HL-60 (cell line): ENCODE measurements at regions not wholly inside any gene's neighbourhood (a gene's known extent, or its start where the extent isn't known, plus 50 kb on each side); places are given as distances from the start of the nearest gene placed in this dataset.

Experiments used
- POLR2AphosphoS5 ChIP-seq: IDR thresholded peaks from 2 replicates; pipeline ENCODE4 v1.6.1; 2012; ENCODE audit warnings: low read depth
- REST ChIP-seq: IDR thresholded peaks from 2 replicates; pipeline ENCODE4 v1.6.1; 2012; ENCODE audit warnings: low read depth; ENCODE audit not compliant: insufficient replicate concordance
- SPI1 ChIP-seq: IDR thresholded peaks from 2 replicates; pipeline ENCODE4 v1.6.1; 2012; ENCODE audit warnings: low read depth, mild to moderate bottlenecking, borderline replicate concordance
- TF ChIP-seq, protein P1 (sequence below): IDR thresholded peaks from one replicate; pipeline ENCODE4 v1.5.1; 2011; ENCODE audit warnings: low read length, control low read depth, inconsistent platforms; ENCODE audit not compliant: insufficient read depth

DNA sequence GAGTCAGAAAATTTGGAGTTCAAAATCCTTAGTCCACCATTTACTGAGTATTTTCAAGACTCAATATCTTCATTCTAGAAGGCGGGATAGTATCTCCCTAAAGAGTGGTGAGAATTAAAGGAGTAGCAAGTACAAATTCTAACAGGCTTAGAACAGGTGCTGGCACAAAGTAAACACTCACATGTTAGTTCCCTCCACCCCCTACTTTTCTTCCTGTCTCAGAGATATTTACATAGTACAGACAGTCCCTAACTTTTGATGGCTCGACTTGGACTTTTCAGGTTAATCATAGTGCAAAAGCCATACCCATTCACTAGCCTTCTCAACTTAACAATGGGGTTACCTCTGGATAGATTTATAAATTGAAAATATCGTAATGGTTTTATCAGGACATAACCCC, 476.2 kb upstream of the RASGRP1 start:
- TF ChIP-seq, protein P1, sequence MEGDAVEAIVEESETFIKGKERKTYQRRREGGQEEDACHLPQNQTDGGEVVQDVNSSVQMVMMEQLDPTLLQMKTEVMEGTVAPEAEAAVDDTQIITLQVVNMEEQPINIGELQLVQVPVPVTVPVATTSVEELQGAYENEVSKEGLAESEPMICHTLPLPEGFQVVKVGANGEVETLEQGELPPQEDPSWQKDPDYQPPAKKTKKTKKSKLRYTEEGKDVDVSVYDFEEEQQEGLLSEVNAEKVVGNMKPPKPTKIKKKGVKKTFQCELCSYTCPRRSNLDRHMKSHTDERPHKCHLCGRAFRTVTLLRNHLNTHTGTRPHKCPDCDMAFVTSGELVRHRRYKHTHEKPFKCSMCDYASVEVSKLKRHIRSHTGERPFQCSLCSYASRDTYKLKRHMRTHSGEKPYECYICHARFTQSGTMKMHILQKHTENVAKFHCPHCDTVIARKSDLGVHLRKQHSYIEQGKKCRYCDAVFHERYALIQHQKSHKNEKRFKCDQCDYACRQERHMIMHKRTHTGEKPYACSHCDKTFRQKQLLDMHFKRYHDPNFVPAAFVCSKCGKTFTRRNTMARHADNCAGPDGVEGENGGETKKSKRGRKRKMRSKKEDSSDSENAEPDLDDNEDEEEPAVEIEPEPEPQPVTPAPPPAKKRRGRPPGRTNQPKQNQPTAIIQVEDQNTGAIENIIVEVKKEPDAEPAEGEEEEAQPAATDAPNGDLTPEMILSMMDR: no peak
- TF ChIP-seq POLR2AphosphoS5 (no peak), SPI1 (no peak), REST (no peak)
